ENCODE measurements at regions not wholly inside any gene's neighbourhood (a gene's known extent, or its start where the extent isn't known, plus 50 kb on each side); places are given as distances from the start of the nearest gene placed in this dataset.
A peak's percentile ranks its signal among the peaks of the same experiment; 100 is the strongest.

DNA sequence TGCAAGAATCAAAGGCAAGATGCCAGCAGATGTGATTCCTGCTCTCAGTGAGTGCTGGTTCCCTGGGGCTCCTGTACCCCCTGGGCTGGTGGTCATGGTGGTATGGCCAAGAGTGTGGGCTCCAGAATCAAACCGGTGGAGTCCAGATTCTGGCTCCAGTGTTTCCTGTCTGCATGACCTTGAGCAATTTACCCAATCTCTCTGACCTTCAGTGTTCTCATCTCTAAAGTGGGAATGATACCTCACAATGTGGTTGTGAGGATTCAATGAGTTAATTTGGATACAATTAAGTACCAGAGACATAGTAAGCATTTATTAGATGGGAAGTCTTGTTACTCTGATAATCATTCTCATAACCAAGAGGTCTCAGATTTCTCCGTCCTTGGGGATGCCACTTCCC, 218.4 kb upstream of the JARID2 start:
- DNase-seq, result no peak

DNA sequence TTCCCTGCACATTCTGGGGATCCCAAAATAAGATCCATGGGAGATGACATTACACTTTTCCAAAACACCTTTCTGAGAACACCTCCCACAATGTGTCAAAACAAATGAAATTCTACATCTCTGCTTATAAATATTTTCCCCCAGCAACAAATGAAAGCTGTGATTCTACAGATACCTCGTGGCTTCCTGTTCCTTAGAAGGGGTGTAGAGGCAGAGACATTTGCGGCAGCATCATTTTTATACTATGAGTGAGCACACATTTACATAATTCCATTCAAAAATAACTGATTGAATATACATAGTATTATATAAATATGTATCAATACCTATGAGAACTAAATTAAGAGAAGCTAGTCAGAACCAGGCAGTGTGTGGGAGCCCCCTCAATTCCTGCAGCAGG, 213.9 kb upstream of the JARID2 start:
- no peak for DNase-seq

DNA sequence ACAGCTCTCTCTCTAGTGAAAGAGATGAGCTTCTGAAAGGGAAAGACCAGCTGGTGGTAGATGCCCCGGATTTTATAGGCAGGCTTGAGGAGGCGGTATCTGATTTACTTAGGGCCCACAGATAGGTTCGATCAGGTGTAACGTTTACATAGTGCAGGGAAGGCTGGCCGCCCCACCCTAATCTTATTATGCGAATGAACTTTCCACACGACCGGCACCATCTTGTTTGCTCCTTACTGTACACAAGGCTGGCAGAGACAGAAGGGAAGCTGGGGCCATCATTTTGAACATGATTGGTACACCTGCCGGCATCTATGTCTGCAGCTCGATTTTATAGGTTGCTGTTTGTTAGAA, 212.0 kb upstream of the JARID2 start:
- no peak for DNase-seq

DNA sequence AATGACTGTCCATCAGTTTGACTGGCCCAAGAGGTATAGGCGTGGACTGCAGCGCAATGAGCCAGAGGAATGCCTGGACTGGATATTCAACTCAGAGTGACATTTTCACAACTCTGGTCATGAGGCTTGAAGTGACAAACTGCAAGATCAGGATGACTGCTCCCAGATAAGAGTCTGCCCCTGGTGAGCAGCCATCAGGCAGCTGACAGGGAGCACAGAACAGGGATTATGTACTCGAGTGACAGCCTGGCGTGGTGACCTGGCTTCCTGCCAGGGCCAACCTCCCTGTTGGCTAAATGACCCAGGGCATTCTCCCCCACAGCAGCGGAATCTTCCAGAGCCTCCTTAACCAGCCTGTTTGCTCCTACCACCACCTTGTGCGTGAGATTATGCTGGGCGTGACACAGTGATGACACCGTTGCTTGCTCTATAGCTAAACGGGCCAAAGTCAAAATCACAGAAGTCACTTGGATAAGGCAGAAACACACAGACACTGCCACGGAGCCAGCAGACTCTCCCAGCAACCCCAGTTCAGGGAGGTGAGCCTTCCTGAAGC, 209.1 kb upstream of the JARID2 start:
- DNase-seq, result peak; percentile 19

DNA sequence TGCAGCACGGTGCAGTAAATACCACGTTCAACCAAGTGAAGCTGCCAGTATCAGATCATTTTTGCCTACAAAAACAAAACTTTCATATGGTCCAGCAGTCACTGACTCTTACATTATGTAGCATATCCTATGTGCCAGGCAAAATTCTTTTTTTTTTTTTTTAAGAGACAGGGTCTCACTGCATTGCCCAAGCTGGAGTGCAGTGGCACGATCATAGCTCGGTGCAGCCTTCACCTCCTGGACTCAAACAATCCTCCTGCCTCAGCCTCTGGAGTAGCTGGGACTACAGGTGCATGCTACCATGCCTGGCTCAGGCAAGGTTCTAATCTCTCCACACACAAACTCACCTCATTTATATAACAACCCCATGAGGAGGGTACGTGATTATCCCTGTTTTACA, 208.6 kb upstream of the JARID2 start:
- DNase-seq, result no peak

DNA sequence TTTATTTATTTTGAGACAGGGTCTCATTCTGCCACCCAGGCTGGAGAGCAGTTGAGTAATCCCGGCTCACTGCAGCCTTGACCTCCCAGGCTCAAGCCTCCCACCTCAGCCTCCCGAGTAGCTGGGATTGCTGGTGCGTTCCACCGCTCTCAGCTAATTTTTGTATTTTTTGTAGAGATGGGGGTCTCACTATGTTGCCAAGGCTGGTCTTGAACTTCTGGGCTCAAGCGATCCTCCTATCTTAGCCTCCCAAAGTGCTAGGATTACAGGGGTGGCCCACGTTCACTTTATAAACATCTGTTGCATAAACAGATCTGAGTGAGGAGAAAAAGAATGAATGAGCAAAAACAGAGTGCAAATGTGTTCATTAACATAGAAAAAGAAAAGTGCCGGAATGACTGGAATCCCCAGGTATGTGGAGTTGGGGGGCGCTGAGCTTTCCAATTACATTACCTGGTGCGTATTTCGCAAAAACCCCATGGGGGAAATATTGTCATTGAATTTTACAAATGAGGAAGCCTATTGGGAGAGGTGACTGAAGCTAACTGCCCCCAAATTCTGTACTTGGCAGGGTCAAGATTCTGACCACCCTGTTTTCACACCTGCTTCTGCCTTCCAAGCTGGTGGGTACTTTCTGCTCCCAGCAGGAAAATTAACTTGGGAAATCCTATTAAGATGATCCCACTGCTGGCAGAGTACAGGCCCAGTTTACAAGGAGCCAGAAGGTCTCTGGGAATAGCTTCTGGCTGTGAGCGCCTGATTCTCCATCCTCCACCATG, 207.7 kb upstream of the JARID2 start:
- no peak for DNase-seq

DNA sequence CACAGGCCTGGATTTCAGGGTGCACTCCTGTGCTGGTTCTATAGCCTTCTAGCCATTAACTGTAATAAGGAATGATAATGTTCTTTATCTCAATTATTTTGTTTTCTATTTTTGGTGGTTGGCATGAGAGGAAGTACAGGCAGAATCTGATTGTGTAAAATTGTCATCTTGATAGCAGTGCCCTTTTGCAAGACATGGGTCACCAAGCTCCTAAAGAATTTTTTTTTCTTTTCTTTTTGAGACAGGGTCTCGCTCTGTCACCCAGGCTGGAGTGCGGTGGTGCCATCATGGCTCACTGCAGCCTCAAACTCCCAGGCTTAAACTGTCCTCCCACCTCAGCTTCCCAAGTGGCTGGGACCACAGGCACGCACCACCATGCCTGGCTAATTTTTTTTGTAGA, 206.7 kb upstream of the JARID2 start:
- no peak for DNase-seq

DNA sequence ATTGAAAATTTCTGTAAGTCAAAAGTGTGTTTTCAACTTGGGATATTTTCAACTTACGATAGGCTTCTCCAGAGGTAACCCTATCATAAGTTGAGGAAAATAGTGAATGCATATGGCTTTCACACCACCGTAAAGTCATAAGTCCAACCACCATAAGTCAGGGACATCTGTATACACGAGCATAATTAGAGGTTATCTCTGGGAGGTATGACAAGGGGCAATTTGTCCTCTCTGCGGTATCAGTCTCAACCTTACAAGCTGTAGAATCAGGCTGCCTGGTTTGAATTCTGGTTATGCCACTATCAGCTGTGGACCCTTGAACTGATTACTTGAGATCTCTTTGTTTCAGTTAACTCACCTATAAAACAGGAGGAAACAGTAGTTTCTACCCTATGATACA, 202.9 kb upstream of the JARID2 start:
- no peak for DNase-seq

DNA sequence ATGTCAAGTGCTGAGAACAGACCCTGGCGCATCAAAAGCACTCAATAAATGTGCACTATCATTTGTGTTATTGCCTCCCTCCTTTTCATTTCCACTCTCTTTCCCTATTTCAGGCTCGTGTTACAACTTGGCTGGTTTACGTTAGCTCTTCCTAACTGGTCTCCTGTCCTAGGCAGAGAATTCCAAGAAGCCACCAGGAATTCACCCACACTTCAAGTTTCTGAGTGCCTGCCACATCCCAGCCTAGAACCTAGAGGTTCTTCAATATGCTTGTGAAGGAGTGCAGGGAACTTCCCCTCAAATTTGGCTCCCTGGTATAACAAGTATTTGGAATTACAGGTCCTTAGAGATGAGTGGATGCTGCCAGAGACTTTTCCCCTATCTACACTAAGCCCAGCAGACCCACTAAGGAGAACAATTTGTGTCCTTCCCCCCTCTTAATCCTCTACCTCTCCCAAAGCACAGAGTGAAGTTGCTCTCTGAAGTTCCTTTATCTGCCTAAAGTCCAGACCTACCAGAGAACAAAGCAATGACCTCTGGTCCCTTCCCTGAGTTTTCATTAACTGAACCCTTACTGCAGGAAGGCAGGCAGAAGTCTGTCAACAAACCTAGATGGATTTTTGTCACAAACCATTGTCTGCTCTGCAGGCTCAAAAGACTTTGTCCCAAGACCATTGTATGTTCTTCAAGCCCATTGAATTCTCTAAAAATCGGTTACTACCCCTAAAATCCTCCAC, 201.6 kb upstream of the JARID2 start:
- no peak for DNase-seq

DNA sequence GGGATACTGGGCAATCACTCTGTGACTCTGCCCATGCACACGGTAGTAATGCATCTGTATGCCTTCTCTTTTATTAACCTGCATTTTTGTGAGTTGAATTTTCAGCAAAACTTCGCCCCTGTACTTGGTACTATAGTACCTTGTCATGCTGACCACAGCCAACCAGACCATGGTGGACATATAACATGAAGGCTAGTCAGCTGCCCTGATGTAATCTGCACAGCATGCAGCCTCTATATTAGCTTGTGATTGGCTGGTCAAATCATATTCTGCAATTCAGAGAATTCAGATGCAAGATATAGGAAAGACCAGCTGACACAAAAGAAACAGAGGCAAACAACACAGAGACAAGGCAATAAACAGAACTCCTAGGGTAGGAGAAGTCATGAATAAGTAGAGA, 200.9 kb upstream of the JARID2 start:
- DNase-seq, result no peak

DNA sequence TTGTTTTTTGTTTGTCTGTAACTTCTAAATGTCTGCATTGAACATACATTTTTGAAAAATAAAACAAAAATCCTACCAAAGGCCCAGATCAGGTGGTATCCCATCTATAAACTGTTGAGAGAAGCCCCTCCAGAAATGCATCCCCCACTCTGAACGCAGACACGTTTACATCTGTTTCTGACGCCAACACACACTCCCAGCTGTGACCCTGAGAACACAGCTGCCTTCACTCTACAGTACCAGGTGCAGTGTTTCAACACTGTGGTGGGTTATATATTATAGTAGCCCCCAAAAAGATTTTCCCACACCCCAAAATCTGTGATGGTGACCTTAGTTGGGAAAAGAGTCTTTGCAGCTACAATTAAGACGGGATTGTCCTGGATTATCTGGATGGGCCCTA, 199.1 kb upstream of the JARID2 start:
- DNase-seq, result no peak

DNA sequence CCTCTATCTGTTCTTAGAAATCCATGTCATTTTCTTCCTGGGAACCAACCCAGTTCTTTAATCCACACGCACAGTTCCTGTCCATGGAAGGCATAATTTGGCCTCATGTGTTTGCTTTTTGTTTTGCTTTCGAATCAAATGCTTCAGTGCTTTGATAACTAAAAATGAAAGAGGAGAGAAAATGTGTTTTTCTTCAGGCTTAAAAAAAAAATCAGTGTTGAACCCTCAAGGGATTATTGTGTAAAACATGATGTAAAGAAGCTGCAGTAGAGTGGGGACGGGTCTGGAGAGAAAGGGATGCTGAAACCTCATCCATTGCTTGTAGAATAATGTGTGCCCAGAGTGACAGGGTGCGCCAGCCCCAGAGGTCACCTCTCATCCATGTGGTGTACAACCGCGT, 197.5 kb upstream of the JARID2 start:
- DNase-seq, result no peak

DNA sequence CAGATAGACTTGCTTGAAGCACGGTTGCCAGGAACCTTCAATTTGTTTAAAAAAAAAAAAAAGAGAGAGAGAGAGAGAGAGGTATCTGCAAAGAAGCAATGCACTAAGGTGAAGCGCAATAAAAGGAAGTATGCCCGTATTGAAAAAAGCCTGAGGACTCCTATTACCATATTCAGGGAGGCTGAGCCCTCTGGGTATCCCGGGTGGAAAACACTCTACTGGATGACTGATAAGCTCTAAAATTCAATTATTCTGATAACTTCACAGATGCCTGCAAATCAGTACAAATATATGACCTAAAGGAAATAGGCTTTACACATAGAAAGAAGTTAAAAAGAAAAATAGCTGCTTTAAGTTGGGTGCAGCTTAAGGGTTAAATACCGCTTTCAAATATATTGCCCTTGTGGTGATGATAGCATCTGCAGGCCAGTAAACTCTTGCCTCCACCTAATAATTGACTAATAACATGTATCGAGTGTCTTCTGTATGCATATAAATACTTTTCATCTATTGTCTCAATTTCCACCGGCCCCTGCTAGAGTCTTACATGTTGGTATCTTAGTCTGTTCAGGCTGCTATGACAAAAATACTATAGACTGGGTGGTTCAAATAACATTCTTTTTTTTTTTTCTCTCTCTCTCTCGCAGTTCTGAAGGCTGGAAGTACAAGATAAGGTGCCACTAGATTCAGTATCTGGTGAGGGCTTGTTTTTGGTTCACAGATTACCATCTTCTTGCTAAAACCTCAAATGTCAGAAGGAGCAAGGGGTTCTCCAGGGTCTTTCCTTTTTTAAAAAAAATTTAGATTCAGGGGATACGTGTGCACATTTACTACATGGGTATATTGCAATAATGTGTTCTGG, 187.4 kb upstream of the JARID2 start:
- no peak for DNase-seq

DNA sequence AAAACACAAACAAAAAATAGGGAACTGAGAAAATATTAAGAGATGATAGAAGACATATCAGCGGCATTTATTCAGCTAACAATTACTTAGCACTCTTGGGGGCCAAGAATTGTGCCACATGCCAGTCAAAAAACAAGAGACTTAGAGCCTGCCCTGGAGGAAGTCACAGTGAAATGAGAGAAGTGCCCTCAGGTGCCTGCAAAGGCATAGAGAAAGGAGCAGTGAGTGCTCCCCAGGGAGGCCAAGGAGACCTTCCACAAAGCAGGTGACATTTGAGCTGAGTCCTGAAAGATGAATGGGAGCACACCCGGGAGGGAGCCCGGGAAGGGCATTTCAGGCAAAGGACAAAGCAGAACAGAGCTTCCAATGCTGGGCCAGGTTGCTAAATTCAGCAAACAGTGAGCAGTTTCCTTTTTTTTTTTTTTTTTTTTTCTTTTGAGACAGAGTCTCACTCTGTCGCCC, 184.7 kb upstream of the JARID2 start:
- no peak for DNase-seq

DNA sequence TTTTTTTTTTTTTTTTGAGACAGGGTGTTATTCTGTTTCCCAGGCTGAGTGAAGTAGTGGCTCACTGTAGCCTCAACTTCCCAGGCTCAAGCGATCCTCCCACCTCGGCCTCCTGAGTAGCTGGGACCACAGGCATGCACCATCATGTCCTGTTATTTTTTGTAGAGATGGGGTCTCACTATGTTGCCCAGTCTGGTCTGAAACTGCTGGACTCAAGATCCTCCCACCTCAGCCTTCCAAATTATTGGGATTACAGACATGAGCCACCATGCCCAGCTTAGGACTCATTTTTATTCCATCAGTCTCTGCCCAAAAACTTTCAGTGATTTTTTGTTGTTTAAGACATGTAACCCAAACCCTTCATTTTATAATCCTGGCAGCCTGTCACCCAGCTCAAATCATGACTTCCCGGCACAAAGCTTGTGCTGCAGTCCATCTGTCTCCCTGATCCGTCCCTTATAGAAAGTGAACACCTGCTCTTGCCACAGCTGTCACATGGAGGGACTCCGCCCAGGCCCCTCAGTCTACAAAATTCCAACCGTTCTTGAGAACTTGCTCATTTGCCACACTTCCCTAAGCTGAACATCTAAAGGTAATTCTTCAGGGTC, 183.9 kb upstream of the JARID2 start:
- DNase-seq, result no peak

DNA sequence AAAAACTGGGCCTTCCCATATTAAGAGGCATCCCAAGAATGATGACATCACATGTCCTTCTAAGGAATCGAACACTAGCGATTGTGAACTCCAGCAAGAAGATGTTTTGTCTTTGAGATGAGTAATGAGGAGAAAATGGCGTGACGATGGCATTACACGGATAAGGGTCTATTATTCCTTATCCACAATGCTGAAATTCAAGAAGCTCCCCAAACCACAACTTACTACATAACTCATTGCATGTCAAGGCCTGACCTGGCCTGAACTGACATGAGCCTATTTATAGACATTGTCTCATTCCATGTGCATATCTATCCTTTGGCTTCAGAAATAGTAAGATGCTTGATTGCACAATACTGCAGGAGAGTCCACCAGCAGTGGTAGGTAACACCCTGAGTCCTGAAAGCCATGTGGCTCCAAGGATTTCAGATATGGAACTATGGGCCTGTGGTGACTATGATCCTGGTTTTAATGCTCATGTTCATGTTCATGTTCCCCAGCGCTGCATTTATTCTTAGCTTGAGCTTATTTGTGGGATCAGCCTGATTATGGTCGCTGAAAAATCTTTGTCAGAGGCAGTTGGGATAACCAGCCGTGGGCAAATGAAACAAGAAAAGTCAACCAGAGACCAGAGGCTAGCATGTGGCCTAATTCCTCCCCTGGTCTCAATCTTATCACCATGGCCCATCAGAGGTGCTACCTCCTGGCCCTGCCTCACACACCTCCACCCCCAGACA, 183.2 kb upstream of the JARID2 start:
- DNase-seq, result no peak

DNA sequence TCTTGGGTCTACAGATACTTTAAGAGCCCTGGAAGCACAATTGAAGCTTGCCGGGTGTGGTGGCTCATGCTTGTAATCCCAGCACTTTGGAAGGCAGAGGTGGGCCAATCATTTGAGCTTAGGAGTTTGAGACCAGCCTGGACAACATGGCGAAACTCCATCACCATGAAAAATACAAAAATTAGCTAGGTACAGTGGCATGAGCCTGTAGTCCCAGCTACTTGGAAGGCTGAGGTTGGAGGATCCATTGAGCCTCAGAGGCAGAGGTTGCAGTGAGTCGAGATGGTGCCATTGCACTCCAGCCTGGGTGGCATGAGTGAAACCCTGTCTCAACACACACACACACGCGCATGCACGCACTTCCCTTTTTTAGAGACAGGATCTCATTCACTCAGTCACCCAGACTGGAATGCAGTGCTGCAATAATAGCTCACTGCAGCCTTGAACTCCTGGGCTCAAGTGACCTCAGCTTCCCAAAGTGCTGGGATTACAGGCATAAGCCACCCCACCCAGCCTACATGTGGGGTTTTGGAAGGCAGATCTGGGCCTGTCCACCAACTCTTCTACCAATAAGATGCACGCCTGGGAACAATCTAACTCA, 182.5 kb upstream of the JARID2 start:
- DNase-seq, result no peak

DNA sequence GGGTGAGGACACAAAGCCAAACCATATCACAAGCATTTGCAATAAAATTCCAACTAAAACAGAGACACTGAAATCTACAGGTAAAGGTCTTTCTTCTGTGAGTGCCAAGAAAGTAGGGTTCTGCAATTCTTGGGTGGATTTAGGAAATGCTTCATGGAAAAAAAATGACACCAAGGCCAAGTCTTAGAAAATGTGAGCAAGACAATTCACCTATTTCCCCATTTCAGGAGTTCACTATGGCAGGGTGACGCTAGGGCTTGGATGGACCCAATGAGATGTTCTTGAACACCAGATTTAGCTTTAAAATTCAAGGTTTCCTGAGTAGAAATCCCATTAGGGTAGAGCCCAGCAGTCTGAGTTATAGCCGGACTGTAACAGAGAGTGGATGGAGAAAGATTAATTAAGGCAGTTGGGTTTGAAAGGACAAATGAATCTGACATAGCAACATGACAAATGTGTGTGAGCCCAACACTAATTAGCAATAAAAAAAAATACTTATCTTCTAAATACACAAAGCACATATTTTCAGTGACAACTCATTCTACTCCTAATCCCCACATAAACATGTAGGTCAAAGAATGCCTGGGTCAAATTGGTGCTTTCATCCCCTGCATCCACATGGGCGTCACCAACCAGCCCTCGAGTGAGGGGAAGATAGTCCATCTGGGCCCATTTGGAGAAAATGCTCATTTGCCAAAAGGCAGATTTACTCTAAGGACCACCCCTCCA, 180.4 kb upstream of the JARID2 start:
- no peak for DNase-seq

DNA sequence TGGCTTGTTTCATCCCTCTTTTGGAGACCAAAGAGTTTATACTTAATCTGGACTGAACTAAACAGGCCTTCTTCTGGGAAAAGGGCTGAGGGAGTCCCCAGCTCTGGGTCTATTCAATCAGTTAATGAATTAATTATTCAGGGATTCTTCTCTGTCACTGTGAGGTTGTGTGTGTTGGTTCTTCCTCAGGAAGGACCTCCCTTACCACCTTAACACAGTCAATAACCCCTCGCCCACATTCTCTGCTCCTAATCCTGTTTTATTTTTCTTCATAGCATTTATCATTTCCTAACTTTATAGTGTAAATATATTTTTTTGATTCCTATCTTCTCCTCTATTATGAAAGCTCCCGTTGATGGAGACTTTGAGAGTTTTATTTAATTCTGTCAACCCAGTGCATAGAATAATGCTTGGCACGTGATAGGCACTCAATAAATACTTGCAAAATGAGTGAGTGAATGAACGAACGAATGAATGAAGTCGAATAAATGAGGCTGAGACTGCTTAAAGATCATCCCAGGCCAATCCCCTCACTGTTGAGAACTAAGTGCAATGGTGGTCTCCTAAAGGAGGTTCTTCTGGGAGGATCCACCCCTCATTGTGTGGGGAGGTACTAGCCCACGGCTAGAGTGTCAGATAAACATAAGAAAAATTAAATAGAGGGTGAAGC, 179.6 kb upstream of the JARID2 start:
- no peak for DNase-seq

DNA sequence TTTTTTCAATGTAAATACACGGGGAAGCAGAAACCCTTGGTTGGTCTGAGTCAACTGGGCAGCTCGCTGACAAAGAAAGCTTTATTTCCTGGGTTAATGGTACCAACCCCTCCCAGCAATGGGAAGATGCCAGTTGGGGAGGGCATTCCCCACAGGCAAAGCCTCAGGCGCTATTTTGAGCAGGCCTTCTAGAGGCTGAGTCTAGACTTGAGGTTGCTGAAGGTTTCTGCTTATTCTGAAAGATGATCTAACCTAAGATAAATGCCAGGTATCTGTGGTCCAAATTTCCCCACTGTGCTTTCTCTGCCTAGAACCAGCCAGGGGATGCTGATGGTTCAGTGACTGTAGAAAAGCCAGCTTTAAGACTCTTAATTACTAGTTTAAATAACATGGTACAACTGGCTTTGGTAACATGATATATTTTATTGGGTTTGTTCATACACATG, 172.5 kb upstream of the JARID2 start:
- no peak for DNase-seq

Measured in occipital lobe (tissue), 1 donor.